ENCODE measurements at regions not wholly inside any gene's neighbourhood (a gene's known extent, or its start where the extent isn't known, plus 50 kb on each side); places are given as distances from the start of the nearest gene placed in this dataset.

DNA sequence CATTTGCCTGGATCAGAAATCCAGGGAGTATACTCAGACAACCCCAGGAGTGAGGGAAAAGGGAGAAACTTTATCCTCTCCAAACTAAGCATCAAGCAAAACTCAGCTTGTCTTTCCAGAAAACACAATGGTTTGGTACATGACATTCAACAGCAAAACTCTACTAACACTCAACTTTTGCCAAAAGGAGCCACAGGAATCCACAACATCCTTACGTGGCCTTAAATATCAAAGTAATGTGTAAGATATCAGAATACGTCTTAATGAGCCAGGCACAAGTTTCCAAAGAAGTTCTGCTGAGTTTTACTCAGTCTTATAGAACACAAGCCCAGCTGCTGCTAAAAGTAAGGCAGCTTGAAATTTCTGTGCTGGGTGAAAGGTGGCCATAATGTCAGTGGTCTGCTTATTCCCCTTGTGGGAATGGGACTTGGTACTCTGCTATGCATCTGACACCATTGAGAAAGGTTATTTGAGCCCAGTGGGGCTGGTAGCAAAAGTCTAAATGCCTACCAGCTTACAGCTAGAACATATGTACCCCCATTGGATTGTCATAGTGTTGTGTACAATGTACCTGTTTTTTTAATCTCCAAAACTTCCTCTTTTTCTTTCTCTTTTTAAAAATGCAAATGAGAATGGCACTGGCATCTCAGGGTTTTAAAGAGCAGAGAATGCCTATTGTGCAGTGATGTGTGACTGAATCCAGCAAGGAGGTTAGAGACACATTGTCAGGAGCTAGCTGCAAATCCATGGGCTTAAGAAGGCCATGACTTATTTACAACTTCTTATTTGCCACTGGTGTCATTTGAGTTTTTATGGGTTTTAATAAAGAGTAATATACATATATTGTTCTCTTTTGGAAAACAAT lies 62.0 kb upstream of the ST6GALNAC3 start:
- TF ChIP-seq, protein P1, sequence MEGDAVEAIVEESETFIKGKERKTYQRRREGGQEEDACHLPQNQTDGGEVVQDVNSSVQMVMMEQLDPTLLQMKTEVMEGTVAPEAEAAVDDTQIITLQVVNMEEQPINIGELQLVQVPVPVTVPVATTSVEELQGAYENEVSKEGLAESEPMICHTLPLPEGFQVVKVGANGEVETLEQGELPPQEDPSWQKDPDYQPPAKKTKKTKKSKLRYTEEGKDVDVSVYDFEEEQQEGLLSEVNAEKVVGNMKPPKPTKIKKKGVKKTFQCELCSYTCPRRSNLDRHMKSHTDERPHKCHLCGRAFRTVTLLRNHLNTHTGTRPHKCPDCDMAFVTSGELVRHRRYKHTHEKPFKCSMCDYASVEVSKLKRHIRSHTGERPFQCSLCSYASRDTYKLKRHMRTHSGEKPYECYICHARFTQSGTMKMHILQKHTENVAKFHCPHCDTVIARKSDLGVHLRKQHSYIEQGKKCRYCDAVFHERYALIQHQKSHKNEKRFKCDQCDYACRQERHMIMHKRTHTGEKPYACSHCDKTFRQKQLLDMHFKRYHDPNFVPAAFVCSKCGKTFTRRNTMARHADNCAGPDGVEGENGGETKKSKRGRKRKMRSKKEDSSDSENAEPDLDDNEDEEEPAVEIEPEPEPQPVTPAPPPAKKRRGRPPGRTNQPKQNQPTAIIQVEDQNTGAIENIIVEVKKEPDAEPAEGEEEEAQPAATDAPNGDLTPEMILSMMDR (IDR thresholded peaks at IDR 0.05; ENCODE audit: extremely low read depth, missing control alignments), result no peak
- DNase-seq (ENCODE audit: low spot score), result no peak

DNA sequence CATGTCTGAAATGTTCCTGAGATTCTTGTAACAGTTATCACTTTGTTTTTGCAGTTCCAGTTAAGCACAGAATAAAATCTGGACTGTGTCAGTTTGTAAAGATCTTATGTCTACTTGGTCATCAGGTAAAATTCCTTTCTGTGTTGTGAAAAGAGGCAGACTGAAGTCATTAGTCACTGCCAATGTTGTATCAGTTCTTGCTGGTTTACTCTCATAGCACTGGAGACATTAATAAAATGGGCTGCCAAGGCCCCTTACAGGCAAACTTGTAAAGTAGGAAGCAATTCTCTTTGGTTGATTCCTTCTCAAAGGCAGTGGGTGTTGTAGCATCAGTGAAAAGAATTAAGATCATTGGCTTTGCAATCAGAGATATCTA lies 61.4 kb upstream of the ST6GALNAC3 start:
- no peak for DNase-seq (ENCODE audit: low spot score)
- TF ChIP-seq, protein P1 (IDR thresholded peaks at IDR 0.05; ENCODE audit: extremely low read depth, missing control alignments), result no peak

DNA sequence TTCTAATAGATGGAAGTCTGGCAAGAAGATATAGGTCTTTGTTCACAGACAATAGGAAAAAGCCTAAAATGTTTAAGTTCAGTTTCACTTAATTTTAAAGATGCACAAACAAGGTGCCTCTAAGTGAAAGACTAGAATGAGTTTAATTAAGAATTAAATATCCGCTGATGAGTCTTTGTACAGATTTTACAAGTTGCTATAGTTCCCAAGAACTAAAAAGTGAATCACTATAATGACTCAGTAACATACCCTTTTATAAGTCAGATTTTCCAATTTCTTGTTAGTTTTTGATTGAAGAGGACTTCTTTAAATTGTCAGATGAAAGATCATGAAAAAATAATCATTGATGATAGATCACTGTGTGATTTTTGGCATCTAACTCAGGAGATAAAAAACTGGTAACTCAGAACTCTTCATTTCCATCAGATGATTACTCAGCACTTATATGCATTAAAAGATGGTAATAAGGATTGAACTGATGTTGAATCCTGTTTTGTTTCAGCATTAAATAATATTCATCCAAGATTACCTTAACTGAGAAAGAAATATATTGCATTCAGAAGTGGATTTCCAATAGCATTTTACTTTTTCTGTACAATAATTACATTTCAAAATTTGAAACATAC lies 59.0 kb upstream of the ST6GALNAC3 start:
- TF ChIP-seq, protein P1 (IDR thresholded peaks at IDR 0.05; ENCODE audit: extremely low read depth, missing control alignments), result no peak
- no peak for DNase-seq (ENCODE audit: low spot score)

DNA sequence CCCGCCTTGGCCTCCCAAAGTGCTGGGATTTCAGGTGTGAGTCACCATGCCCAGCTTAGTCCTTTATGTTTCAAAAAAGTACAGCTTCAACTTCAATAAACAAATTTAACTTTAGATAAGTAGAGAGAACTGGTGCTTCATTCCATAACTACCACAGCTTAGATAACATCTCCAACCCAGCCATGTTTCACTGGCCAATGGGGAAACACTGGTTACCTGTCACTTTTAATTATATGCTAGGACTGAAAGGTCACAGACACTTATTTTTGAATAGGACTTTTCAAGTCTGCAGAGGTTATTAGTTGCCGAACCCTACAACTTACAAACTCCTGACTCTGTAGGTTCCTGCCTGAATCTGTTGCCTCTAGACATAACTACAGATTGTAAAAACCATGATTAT lies 56.5 kb upstream of the ST6GALNAC3 start:
- TF ChIP-seq, protein P1 (IDR thresholded peaks at IDR 0.05; ENCODE audit: extremely low read depth, missing control alignments), result no peak
- DNase-seq (ENCODE audit: low spot score), result no peak

DNA sequence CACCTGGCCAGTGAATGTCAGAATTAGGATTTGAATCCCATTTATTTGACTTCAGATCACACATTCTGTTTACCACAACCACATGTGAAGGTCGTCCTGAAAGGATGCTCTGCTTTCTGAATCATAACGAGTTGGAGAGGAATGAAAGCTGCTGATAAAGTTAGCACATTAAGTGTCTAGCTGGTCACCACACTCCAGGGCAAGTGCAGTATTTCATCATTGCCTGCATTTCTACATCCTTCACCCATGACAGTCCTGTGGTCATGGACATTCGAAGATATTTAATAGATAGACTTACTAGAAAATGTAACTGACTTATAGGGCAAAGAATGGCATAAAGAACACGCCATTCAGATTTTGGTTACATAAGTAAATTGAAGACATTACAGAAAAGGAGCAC lies 52.7 kb upstream of the ST6GALNAC3 start:
- TF ChIP-seq, protein P1 (IDR thresholded peaks at IDR 0.05; ENCODE audit: extremely low read depth, missing control alignments), result no peak
- no peak for DNase-seq (ENCODE audit: low spot score)

DNA sequence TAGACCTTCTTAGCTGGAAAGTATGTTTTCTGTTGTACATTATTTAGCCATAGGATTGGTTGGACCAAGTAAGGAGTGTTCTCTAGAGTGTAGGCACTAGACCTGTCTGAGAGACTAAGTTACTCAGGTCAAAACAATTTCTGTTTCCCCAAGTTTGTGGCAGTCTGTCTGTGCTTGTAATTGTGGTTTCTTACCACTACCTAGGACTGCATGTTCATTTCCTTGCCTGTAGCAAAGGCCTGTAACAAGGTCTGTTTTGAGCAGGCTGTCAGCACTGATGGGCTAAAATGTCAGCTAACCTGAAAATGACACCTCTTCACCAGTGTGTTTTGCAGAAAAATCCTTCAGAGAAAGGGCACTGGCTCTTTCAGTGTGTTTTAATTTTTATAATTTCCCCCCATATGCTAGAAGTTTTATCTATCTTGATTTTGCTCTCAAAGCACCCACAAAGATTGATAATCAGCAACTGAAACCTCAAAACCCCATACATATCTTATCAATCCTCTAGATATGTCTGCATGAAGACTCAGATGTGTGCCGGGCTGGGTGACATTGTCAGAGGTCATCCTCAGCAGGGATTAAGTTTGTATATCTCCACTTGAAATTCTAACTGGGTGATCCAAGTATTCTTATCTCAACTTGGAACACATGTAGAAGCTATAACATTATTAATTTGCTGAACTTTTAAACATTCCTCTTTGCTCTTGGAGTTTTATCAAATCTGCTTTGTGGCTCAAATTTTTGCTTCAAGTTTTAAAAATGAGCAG lies 50.7 kb upstream of the ST6GALNAC3 start:
- TF ChIP-seq, protein P1 (IDR thresholded peaks at IDR 0.05; ENCODE audit: extremely low read depth, missing control alignments), result no peak
- no peak for DNase-seq (ENCODE audit: low spot score)
